Activated CD4-positive, alpha-beta T cell treated with anti-CD3 and anti-CD28 coated beads for 36 hours (primary cell): ENCODE measurements at regions not wholly inside any gene's neighbourhood (a gene's known extent, or its start where the extent isn't known, plus 50 kb on each side); places are given as distances from the start of the nearest gene placed in this dataset.

Experiments used
- ATAC-seq: fragments of 200-7000 bp; cut with Tn5 transposase; one replicate; pipeline ENCODE4 v1.10.0; 2021; ENCODE audit warnings: mild to moderate bottlenecking, moderate library complexity
- CTCF ChIA-PET: fragments of 350-600 bp; sonication (Branson Sonifier 250); formaldehyde crosslinking; loops from one replicate; lab custom pipeline; 2021; ENCODE audit warnings: antibody characterized with exemption; lab: Charles Lee
- POLR2A ChIA-PET: fragments of 350-600 bp; sonication (Branson Sonifier 250); formaldehyde crosslinking; loops from one replicate; lab custom pipeline; 2021; ENCODE audit warnings: antibody characterized with exemption, inconsistent platforms; lab: Charles Lee
- DNase-seq: peaks from one replicate; pipeline ENCODE4 v3.0.0-alpha.2; 2020
- H3K27ac Mint-ChIP-seq: one replicate; pipeline ENCODE4 v1.8.0; 2021; ENCODE audit warnings: mixed read lengths
- H3K27me3 Mint-ChIP-seq: one replicate; pipeline ENCODE4 v1.8.0; 2021; ENCODE audit warnings: mixed read lengths
- H3K36me3 Mint-ChIP-seq: one replicate; pipeline ENCODE4 v1.8.0; 2021; ENCODE audit warnings: low read depth, mixed read lengths
- H3K4me1 Mint-ChIP-seq: one replicate; pipeline ENCODE4 v1.8.0; 2021; ENCODE audit warnings: mixed read lengths
- H3K4me3 Mint-ChIP-seq: one replicate; pipeline ENCODE4 v1.8.0; 2021; ENCODE audit warnings: mild to moderate bottlenecking, moderate library complexity, mixed read lengths
- H3K9me3 Mint-ChIP-seq: one replicate; pipeline ENCODE4 v1.8.0; 2021; ENCODE audit warnings: low read depth, mixed read lengths
- intact Hi-C, 2 experiments: fragments of 100-400 bp; cut with DNase I in 1 of 2; cut with micrococcal nuclease in 1 of 2; formaldehyde crosslinking; loops; one replicate each; pipeline versions ENCODE4 v1.14.2 to v1.15.1; 2022 to 2024; cut with DNase I, micrococcal nuclease

DNA sequence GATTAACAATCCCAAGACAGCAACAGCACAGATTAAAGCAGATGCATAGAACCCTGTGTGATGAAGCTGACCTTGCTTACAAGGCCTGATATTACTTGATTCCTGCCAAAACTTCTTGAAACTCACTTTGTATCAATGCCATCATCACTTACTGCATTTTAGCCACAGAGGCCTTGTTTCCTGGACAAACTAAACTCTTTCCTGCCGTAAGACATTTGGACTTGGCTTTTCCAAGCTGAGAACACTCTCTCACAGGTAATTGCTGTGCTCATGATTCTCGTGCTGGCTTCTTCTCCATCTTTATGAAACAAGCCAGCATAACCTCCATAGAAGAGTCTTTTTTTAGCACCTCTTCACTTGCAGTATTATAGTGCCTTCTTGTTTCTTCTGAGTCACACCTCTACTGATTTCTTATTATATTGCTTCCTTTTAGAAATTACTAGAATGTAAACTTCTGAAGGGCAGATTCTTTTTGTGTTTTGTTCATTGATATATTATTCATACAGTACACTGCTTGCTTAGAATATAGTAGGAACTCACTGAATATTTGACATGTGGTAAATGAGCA, 456.5 kb upstream of the ZNF608 start:
- H3K4me3 Mint-ChIP-seq, result no peak overlapping the region
- intact Hi-C loops, result no loop called here
- POLR2A ChIA-PET, result no interaction called here
- H3K9me3 Mint-ChIP-seq, result no peaks in the 10 kb centered on the region
- peaks cover 1% of the 10 kb centered on the region for H3K27me3 Mint-ChIP-seq
- no peak for ATAC-seq
- CTCF ChIA-PET, result no interaction called here
- H3K4me1 Mint-ChIP-seq, result peaks cover 12% of the 10 kb centered on the region
- H3K36me3 Mint-ChIP-seq, result no peaks in the 10 kb centered on the region
- DNase-seq, result no peak
- no peak overlapping the region for H3K27ac Mint-ChIP-seq

- Mint-ChIP-seq H3K4me3 (no peak overlapping the region), H3K4me1 (peaks cover 12% of the 10 kb centered on the region), H3K36me3 (no peaks in the 10 kb centered on the region), H3K27me3 (peaks cover 1% of the 10 kb centered on the region), H3K9me3 (no peaks in the 10 kb centered on the region), H3K27ac (no peak overlapping the region)
- intact Hi-C loops, result no loop called here
- POLR2A ChIA-PET, result no interaction called here
- ATAC-seq (no peak), DNase-seq (no peak)
- CTCF ChIA-PET, result interaction anchor here (1.1 kb wide), 1 partner anchor 12 kb away, joined by 3 read pairs; no protein-coding TSS in a partner anchor
Observed at GRCh38 chr5:125203912-125204311, 457.5 kb upstream of the ZNF608 start.

- ATAC-seq, result no peak
- H3K9me3 Mint-ChIP-seq, result no peaks in the 10 kb centered on the region
- POLR2A ChIA-PET, result no interaction called here
- DNase-seq, result no peak
- H3K36me3 Mint-ChIP-seq, result no peaks in the 10 kb centered on the region
- H3K4me3 Mint-ChIP-seq, result no peak overlapping the region
- intact Hi-C loops, result no loop called here
- CTCF ChIA-PET, result interaction anchor here (0.6 kb wide), 1 partner anchor 67 kb away, joined by 3 read pairs; no protein-coding TSS in a partner anchor
- H3K27ac Mint-ChIP-seq, result no peak overlapping the region
- peaks cover 1% of the 10 kb centered on the region for H3K27me3 Mint-ChIP-seq
- H3K4me1 Mint-ChIP-seq, result peaks cover 7% of the 10 kb centered on the region
Observed at GRCh38 chr5:125205601-125206225, 459.3 kb upstream of the ZNF608 start.

GRCh38 chr5:125207856-125208255, 461.4 kb upstream of the ZNF608 start:
- H3K9me3 Mint-ChIP-seq, result no peaks in the 10 kb centered on the region
- ChIA-PET POLR2A (no interaction called here), CTCF (interaction anchor here (0.7 kb wide), 1 partner anchor 286 kb away, joined by 4 read pairs; no protein-coding TSS in a partner anchor)
- ATAC-seq, result no peak
- intact Hi-C loops, result no loop called here
- H3K36me3 Mint-ChIP-seq, result no peaks in the 10 kb centered on the region
- H3K27me3 Mint-ChIP-seq, result peaks cover 1% of the 10 kb centered on the region
- peaks cover 6% of the 10 kb centered on the region for H3K4me1 Mint-ChIP-seq
- no peak overlapping the region for H3K27ac Mint-ChIP-seq
- H3K4me3 Mint-ChIP-seq, result no peak overlapping the region
- DNase-seq, result no peak

GRCh38 chr5:125209650-125210049, 463.2 kb upstream of the ZNF608 start:
- ATAC-seq (no peak), DNase-seq (no peak)
- no peak overlapping the region for H3K4me3 Mint-ChIP-seq
- intact Hi-C loops, result no loop called here
- no peaks in the 10 kb centered on the region for H3K9me3 Mint-ChIP-seq
- H3K27me3 Mint-ChIP-seq, result no peaks in the 10 kb centered on the region
- ChIA-PET CTCF (no interaction called here), POLR2A (no interaction called here)
- H3K36me3 Mint-ChIP-seq, result no peaks in the 10 kb centered on the region
- H3K27ac Mint-ChIP-seq, result no peak overlapping the region
- peaks cover 6% of the 10 kb centered on the region for H3K4me1 Mint-ChIP-seq

DNA sequence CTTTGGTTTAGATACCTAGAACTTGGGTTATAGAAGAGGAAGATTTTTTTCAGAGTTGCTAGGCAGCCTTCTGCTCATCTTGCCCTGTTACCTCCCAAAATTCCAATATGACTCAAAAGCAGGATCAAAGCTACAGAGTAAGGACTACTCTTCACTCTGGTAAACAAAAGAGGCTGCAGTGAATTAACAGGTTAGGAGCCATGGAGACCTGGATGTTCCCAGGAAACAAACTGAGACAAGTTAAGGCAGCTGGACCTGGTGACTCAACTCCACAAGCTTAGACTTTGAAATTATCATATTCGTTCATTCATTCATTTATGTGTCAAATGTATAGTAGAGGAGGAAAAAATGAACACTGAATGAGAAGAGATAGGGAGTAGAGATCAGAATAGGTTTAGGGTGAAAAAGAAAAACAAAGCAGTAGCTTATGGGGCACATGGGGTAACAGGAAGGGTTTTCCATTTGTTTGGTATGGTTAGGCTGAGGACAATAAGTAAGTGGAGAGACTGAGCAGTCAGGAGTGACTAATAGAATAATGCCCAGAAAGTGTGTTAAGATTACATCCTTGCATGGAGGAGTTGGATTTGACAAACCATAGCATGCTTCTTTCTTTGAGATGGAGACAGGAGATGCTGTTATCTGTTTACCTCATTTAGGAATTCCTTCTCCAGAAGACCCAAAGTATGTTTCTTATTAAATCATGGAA, 464.0 kb upstream of the ZNF608 start:
- intact Hi-C loops, result no loop called here
- ChIA-PET CTCF (no interaction called here), POLR2A (no interaction called here)
- no peaks in the 10 kb centered on the region for H3K27me3 Mint-ChIP-seq
- no peaks in the 10 kb centered on the region for H3K9me3 Mint-ChIP-seq
- peaks cover 6% of the 10 kb centered on the region for H3K4me1 Mint-ChIP-seq
- DNase-seq (no peak), ATAC-seq (no peak)
- H3K4me3 Mint-ChIP-seq, result no peak overlapping the region
- H3K36me3 Mint-ChIP-seq, result no peaks in the 10 kb centered on the region
- H3K27ac Mint-ChIP-seq, result no peak overlapping the region

DNA sequence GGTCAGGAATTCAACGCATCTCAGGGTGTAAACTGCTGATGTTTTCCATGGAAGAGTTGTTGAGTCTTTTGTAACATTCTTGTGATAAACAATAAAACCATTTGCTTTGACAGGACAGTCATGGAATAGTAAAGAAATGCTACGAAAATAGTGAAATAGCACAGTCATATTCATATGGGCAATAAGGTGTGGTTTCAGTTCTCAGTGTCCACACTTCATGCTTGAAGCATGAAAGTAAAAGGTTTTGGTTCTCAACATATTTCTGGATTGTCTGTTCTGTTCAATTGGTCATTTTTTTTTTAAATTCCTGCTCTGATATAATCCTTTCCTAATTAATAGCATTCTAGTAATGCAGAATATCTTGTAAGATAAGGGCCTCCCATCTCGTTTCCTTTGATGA, 467.6 kb upstream of the ZNF608 start:
- intact Hi-C loops, result no loop called here
- Mint-ChIP-seq H3K27ac (no peak overlapping the region), H3K27me3 (no peaks in the 10 kb centered on the region), H3K36me3 (no peaks in the 10 kb centered on the region), H3K4me3 (no peak overlapping the region), H3K4me1 (no peaks in the 10 kb centered on the region), H3K9me3 (peaks cover 1% of the 10 kb centered on the region)
- DNase-seq, result no peak
- ChIA-PET POLR2A (no interaction called here), CTCF (no interaction called here)
- no peak for ATAC-seq

DNA sequence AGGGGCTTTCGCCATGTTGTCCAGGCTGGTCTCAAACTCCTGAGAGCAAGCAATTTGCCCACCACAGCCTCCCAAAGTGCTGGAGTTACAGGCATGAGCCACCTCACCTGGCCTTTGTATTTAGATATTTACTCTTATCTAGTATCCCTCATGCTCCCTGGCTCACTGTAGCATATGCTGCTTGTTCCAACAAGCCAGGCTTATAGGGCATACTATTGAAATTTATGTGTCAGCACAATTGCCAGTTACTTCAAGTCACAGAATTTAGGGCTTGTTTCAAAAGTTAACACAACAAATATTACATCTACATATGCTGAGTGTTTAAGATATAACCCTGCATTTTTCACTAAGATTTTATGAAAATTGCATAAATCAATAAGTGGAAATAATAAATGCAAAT, 469.2 kb upstream of the ZNF608 start:
- intact Hi-C loops, result no loop called here
- ATAC-seq, result no peak
- POLR2A ChIA-PET, result no interaction called here
- Mint-ChIP-seq H3K27ac (no peak overlapping the region), H3K27me3 (no peaks in the 10 kb centered on the region), H3K4me3 (no peak overlapping the region), H3K36me3 (no peaks in the 10 kb centered on the region), H3K4me1 (no peaks in the 10 kb centered on the region), H3K9me3 (peaks cover 1% of the 10 kb centered on the region)
- CTCF ChIA-PET, result no interaction called here
- DNase-seq, result no peak

DNA sequence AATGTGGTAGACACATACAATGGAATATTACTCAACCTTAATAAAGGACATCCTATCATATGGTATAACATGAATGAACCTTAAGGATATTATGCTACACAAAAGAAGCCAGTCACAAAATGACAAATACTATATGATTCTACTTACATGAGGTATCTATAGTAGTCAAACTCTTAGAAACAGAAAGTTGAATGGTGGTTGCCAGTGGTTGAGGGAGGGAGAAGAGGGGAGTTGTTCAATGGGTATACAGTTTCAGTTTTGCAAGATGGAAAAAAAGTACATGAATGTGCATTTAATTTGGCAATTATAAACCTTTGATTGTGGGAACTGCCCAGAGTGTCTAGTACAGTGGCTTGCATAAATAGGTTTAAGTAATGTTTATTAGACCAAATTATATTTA, 473.3 kb upstream of the ZNF608 start:
- H3K4me1 Mint-ChIP-seq, result no peaks in the 10 kb centered on the region
- peak; percentile 47 for ATAC-seq
- H3K36me3 Mint-ChIP-seq, result no peaks in the 10 kb centered on the region
- no peaks in the 10 kb centered on the region for H3K27me3 Mint-ChIP-seq
- no peak for DNase-seq
- ChIA-PET POLR2A (no interaction called here), CTCF (no interaction called here)
- H3K4me3 Mint-ChIP-seq, result no peak overlapping the region
- no peak overlapping the region for H3K27ac Mint-ChIP-seq
- intact Hi-C loops, result no loop called here
- H3K9me3 Mint-ChIP-seq, result peaks cover 1% of the 10 kb centered on the region

DNA sequence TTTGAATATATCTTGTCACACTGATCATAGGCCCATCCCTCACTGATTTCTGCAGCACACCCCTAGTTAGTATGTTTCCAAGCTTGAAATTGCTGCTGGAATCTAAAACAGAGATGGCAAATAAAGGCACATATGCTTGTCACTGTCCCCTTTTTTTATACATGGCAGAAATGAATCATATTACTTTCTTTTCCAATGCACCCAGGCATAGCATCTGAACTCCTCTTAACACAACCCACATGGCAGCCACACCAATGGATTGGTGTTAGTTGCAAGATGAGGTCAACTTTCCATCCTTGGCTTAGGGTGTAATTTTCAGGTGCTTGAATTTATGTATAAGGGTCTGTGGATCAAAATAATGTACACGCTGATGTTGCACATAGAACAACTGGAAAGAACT, 473.8 kb upstream of the ZNF608 start:
- DNase-seq (no peak), ATAC-seq (peak; percentile 58)
- CTCF ChIA-PET, result no interaction called here
- Mint-ChIP-seq H3K27ac (no peak overlapping the region), H3K4me3 (no peak overlapping the region), H3K36me3 (no peaks in the 10 kb centered on the region), H3K9me3 (peaks cover 1% of the 10 kb centered on the region), H3K4me1 (no peaks in the 10 kb centered on the region), H3K27me3 (no peaks in the 10 kb centered on the region)
- POLR2A ChIA-PET, result no interaction called here
- intact Hi-C loops, result no loop called here

DNA sequence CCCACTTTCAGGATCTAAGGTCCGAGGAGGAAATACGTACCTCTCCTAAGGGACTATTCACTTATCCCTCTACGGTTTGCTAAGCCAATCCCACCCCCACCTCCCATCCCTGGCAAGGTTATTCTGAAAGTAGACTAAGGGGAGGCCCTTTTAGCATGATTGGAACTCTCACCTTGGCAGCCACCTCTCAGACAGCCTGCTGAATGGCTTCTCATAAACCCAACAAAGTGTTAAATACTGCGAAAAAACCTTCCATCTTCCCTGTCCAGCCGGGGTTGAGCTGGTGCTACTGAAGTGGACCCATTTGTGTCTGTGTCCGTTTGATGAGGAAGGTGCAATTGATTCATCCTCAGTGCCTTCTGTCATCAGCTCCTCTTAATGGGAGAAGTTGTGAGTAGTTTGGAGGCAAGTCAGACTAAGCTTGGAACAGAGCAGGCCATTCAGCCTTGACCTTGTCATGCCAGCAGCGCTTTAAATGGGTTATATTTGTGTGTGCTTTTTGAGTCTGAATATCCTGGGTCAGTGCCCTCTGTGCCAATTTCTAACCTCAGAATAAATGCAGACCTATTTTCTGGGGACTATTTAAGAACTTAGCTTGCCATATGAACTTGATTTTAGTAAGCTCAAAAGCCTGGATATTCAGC, 476.3 kb upstream of the ZNF608 start:
- H3K4me3 Mint-ChIP-seq, result no peak overlapping the region

GRCh38 chr5:125225424-125225823, 479.0 kb upstream of the ZNF608 start:
- CTCF ChIA-PET, result no interaction called here
- Mint-ChIP-seq H3K27me3 (no peaks in the 10 kb centered on the region), H3K4me3 (no peak overlapping the region), H3K27ac (no peak overlapping the region), H3K9me3 (peaks cover 3% of the 10 kb centered on the region), H3K36me3 (no peaks in the 10 kb centered on the region), H3K4me1 (no peaks in the 10 kb centered on the region)
- ATAC-seq (no peak), DNase-seq (no peak)
- POLR2A ChIA-PET, result no interaction called here
- intact Hi-C loops, result no loop called here

More for the DNA sequence above, 476.3 kb upstream of the ZNF608 start:
- Mint-ChIP-seq H3K27me3 (no peaks in the 10 kb centered on the region), H3K36me3 (no peaks in the 10 kb centered on the region), H3K27ac (no peak overlapping the region), H3K9me3 (peaks cover 3% of the 10 kb centered on the region), H3K4me1 (no peaks in the 10 kb centered on the region)
- ChIA-PET POLR2A (no interaction called here), CTCF (no interaction called here)
- DNase-seq (no peak), ATAC-seq (no peak)
- intact Hi-C loops, result no loop called here
